ENCODE measurements at regions not wholly inside any gene's neighbourhood (a gene's known extent, or its start where the extent isn't known, plus 50 kb on each side); places are given as distances from the start of the nearest gene placed in this dataset.
A peak's percentile ranks its signal among the peaks of the same experiment; 100 is the strongest.

- peak; percentile 29 for DNase-seq
Observed at GRCh38 chr6:54719131-54719530, 127.4 kb upstream of the FAM83B start.

GRCh38 chr6:54719633-54720032, 126.9 kb upstream of the FAM83B start:
- DNase-seq = no peak

GRCh38 chr6:54722328-54722727, 124.2 kb upstream of the FAM83B start:
- DNase-seq = no peak

GRCh38 chr6:54729716-54730115, 116.9 kb upstream of the FAM83B start:
- DNase-seq = no peak

GRCh38 chr6:54730767-54731630, 115.6 kb upstream of the FAM83B start:
- no peak for DNase-seq

- DNase-seq = no peak
Observed at GRCh38 chr6:54737247-54737646, 109.3 kb upstream of the FAM83B start.

- DNase-seq = no peak
Observed at GRCh38 chr6:54747955-54748354, 98.6 kb upstream of the FAM83B start.

- no peak for DNase-seq
Observed at GRCh38 chr6:54754406-54754805, 92.2 kb upstream of the FAM83B start.

GRCh38 chr6:54758340-54758739, 88.2 kb upstream of the FAM83B start:
- DNase-seq = no peak

- DNase-seq = no peak
Observed at GRCh38 chr6:54768494-54768893, 78.1 kb upstream of the FAM83B start.

- DNase-seq = no peak
Observed at GRCh38 chr6:54770328-54770727, 76.2 kb upstream of the FAM83B start.

- DNase-seq = no peak
Observed at GRCh38 chr6:54771968-54772367, 74.6 kb upstream of the FAM83B start.

GRCh38 chr6:54772610-54773009, 74.0 kb upstream of the FAM83B start:
- no peak for DNase-seq

GRCh38 chr6:54775576-54775975, 71.0 kb upstream of the FAM83B start:
- no peak for DNase-seq

GRCh38 chr6:54776891-54777290, 69.7 kb upstream of the FAM83B start:
- no peak for DNase-seq

- DNase-seq = no peak
Observed at GRCh38 chr6:54778731-54779130, 67.8 kb upstream of the FAM83B start.

GRCh38 chr6:54784011-54784410, 62.6 kb upstream of the FAM83B start:
- DNase-seq = no peak

GRCh38 chr6:54786154-54786553, 60.4 kb upstream of the FAM83B start:
- no peak for DNase-seq

GRCh38 chr6:54787825-54788224, 58.7 kb upstream of the FAM83B start:
- no peak for DNase-seq

Measured in NCI-H2171 (cell line).